ENCODE measurements at regions not wholly inside any gene's neighbourhood (a gene's known extent, or its start where the extent isn't known, plus 50 kb on each side); places are given as distances from the start of the nearest gene placed in this dataset.

GRCh38 chr2:5939553-5939952 lies 247.4 kb downstream of the SOX11 start:
- no peaks in the 10 kb centered on the region for H3K27me3 Mint-ChIP-seq
- H3K36me3 Mint-ChIP-seq (ENCODE audit: low read depth): no peaks in the 10 kb centered on the region
- intact Hi-C loops (cut with micrococcal nuclease): no loop called here
- H3K9me3 Mint-ChIP-seq: peaks cover 3% of the 10 kb centered on the region
- no peak for DNase-seq
- H3K4me1 Mint-ChIP-seq: no peaks in the 10 kb centered on the region
- H3K27ac Mint-ChIP-seq: no peak overlapping the region
- H3K4me3 Mint-ChIP-seq: no peak overlapping the region

DNA sequence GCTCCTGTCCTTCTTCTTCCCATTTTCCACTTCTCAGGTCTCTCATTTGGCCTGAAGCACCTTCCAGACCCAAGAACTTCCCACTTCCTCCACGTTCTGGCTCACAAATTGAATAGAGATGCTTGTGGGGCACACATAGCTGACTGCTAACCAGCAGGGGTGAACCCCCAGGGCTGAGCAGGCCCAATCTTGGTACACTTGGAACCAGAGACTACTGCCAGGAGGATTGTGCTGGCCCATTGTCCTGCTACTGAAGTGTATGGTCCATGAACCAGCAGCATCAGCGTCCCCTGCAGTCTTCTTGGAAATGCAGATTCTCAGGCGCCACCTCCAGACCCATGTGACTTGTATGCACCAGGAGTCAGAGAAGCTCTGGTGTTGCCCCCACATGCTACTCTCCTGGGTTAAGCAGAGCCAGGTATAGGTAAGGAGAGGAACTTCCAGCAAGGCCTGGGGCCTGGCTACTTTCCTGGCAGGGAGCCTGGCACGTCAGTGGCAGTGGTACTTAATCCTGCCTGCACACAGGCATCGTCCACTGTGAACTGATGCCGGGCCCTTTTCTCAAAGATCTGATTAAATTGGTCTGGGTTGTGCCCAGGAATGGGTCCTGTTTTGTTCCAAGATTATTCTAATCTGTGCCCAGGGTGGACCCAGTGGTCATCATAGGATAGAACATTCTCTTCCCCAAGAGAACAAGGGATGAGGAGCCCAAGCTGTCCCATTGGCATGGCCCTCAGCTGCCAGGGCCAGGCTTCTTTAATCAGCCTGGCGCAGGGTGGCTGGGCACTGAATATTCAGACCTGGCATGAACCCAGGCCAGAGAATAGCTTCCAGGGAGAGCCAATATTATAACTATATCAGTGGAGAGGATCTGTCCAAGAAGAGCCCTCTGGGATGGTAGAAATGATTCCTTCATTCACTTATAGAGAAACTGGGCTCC lies 248.7 kb downstream of the SOX11 start:
- DNase-seq: no peak
- intact Hi-C loops (cut with micrococcal nuclease): no loop called here
- no peak overlapping the region for H3K27ac Mint-ChIP-seq
- H3K27me3 Mint-ChIP-seq: no peaks in the 10 kb centered on the region
- no peaks in the 10 kb centered on the region for H3K9me3 Mint-ChIP-seq
- no peaks in the 10 kb centered on the region for H3K36me3 Mint-ChIP-seq (ENCODE audit: low read depth)
- no peak overlapping the region for H3K4me3 Mint-ChIP-seq
- H3K4me1 Mint-ChIP-seq: no peaks in the 10 kb centered on the region

- no peak overlapping the region for H3K4me3 Mint-ChIP-seq
- intact Hi-C loops (cut with micrococcal nuclease): no loop called here
- no peaks in the 10 kb centered on the region for H3K36me3 Mint-ChIP-seq (ENCODE audit: low read depth)
- DNase-seq: no peak
- H3K9me3 Mint-ChIP-seq: no peaks in the 10 kb centered on the region
- no peaks in the 10 kb centered on the region for H3K27me3 Mint-ChIP-seq
- no peaks in the 10 kb centered on the region for H3K4me1 Mint-ChIP-seq
- H3K27ac Mint-ChIP-seq: no peak overlapping the region
These were observed 250.0 kb downstream of the SOX11 start for GRCh38 chr2:5942204-5942603.

- no peak for DNase-seq
- H3K9me3 Mint-ChIP-seq: no peaks in the 10 kb centered on the region
- no peak overlapping the region for H3K27ac Mint-ChIP-seq
These were observed 253.6 kb downstream of the SOX11 start for GRCh38 chr2:5945742-5946141.

GRCh38 chr2:5946225-5947115 lies 254.3 kb downstream of the SOX11 start:
- Mint-ChIP-seq H3K4me3 (no peak overlapping the region), H3K27me3 (no peaks in the 10 kb centered on the region), H3K36me3 (ENCODE audit: low read depth) (no peaks in the 10 kb centered on the region), H3K9me3 (no peaks in the 10 kb centered on the region), H3K27ac (no peak overlapping the region), H3K4me1 (no peaks in the 10 kb centered on the region)
- intact Hi-C loops (cut with micrococcal nuclease): no loop called here
- no peak for DNase-seq

More at GRCh38 chr2:5945742-5946141, 253.6 kb downstream of the SOX11 start:
- no peak overlapping the region for H3K4me3 Mint-ChIP-seq
- H3K4me1 Mint-ChIP-seq: no peaks in the 10 kb centered on the region
- H3K27me3 Mint-ChIP-seq: no peaks in the 10 kb centered on the region
- no peaks in the 10 kb centered on the region for H3K36me3 Mint-ChIP-seq (ENCODE audit: low read depth)
- intact Hi-C loops (cut with micrococcal nuclease): no loop called here

DNA sequence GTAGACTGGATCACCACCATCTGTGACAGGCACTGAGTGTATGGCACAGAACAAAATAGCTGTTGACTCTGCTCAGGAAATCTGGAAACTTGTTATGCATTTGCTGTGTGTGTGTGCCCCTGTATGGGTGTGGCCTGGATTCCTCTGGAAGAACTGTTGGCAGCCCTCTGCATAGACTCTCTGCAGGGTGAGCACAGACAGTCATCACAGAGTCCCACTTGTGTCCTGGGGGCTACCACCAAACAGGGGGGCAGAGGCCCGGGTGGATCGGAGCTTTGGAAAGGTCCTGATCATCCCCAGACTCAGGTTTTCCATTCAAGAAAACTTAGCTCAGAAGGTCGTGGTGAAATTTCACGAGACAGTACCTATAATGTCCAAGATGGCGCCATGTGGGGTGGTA lies 258.6 kb downstream of the SOX11 start:
- DNase-seq: no peak
- intact Hi-C loops (cut with micrococcal nuclease): no loop called here
- Mint-ChIP-seq H3K27ac (no peak overlapping the region), H3K36me3 (ENCODE audit: low read depth) (no peaks in the 10 kb centered on the region), H3K4me3 (no peak overlapping the region), H3K4me1 (no peaks in the 10 kb centered on the region), H3K27me3 (no peaks in the 10 kb centered on the region), H3K9me3 (no peaks in the 10 kb centered on the region)

DNA sequence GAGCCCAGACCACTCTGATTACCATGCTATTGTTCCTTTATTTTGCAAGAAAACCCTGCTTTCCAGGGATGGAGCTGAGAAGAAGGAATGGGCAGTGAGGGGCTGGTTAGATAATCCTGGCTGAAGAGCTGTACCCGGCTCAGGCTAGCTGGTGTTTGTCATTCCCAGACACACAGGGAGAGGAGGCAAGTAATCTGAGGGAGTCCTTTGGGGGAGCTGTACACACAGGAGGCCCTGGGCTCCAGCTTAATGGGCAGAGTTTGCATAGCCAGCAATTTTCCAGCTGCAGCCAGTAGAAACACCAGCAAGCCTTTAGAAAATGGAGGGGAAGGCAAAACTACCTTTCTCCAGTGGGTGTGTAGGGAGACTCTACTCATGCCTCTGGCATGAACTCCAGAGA lies 259.3 kb downstream of the SOX11 start:
- H3K4me3 Mint-ChIP-seq: no peak overlapping the region
- H3K27me3 Mint-ChIP-seq: no peaks in the 10 kb centered on the region
- intact Hi-C loops (cut with micrococcal nuclease): no loop called here
- H3K27ac Mint-ChIP-seq: no peak overlapping the region
- H3K4me1 Mint-ChIP-seq: no peaks in the 10 kb centered on the region
- no peaks in the 10 kb centered on the region for H3K36me3 Mint-ChIP-seq (ENCODE audit: low read depth)
- no peak for DNase-seq
- H3K9me3 Mint-ChIP-seq: no peaks in the 10 kb centered on the region

DNA sequence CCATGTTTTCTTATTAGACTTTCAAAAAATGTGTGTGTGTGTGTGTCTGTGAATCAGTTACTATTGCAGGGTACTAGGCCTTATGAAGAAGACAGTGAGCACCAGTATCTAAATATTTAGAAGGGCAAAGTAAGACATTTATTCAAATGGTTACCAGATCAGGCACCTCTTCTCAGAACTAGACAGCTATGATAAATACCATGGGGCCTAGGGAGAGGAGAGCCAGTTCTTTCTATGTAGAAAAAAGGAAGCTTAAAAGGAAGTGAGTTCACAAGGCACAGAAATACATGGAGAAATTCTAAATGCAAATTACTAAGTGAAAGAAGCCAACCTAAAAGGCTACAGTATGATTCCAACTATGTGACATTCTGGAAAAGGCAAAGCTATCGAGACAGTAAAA lies 261.3 kb downstream of the SOX11 start:
- Mint-ChIP-seq H3K27ac (no peak overlapping the region), H3K9me3 (no peaks in the 10 kb centered on the region), H3K4me3 (no peak overlapping the region), H3K27me3 (no peaks in the 10 kb centered on the region), H3K36me3 (ENCODE audit: low read depth) (no peaks in the 10 kb centered on the region), H3K4me1 (no peaks in the 10 kb centered on the region)
- no peak for DNase-seq
- intact Hi-C loops (cut with micrococcal nuclease): no loop called here

GRCh38 chr2:5954509-5954908 lies 262.3 kb downstream of the SOX11 start:
- Mint-ChIP-seq H3K4me3 (no peak overlapping the region), H3K4me1 (no peaks in the 10 kb centered on the region), H3K27ac (no peak overlapping the region), H3K27me3 (no peaks in the 10 kb centered on the region), H3K36me3 (ENCODE audit: low read depth) (no peaks in the 10 kb centered on the region), H3K9me3 (no peaks in the 10 kb centered on the region)
- intact Hi-C loops (cut with micrococcal nuclease): no loop called here
- no peak for DNase-seq

GRCh38 chr2:5955921-5956320 lies 263.7 kb downstream of the SOX11 start:
- no peaks in the 10 kb centered on the region for H3K9me3 Mint-ChIP-seq
- H3K36me3 Mint-ChIP-seq (ENCODE audit: low read depth): no peaks in the 10 kb centered on the region
- no peak overlapping the region for H3K27ac Mint-ChIP-seq
- DNase-seq: no peak
- H3K4me3 Mint-ChIP-seq: no peak overlapping the region
- no peaks in the 10 kb centered on the region for H3K27me3 Mint-ChIP-seq
- no peaks in the 10 kb centered on the region for H3K4me1 Mint-ChIP-seq
- intact Hi-C loops (cut with micrococcal nuclease): no loop called here

- Mint-ChIP-seq H3K4me1 (no peaks in the 10 kb centered on the region), H3K9me3 (no peaks in the 10 kb centered on the region), H3K4me3 (no peak overlapping the region), H3K27ac (no peak overlapping the region), H3K36me3 (ENCODE audit: low read depth) (no peaks in the 10 kb centered on the region), H3K27me3 (no peaks in the 10 kb centered on the region)
- intact Hi-C loops (cut with micrococcal nuclease): no loop called here
- no peak for DNase-seq
These were observed 267.9 kb downstream of the SOX11 start for GRCh38 chr2:5959836-5960820.

DNA sequence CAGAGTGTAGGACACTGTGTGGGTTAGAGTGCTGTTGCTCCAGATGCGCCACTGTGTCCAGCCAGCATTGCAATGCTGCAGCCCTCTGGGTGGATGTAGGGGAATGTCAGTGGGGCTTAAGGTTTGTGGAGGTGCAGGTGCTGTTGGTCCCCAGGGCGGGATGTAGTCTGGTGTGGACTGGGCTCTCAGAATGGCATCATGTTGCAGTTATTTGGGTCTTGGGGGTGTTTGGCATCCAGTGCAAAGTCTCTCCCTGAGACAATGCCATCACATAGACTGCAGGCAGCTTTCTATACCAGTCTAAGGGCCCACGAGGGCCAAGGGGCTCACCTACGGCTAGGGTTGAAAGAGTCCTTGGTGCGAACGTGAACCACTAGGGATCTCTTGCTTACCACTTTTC lies 275.3 kb downstream of the SOX11 start:
- intact Hi-C loops (cut with micrococcal nuclease): no loop called here
- no peak for DNase-seq
- Mint-ChIP-seq H3K9me3 (no peaks in the 10 kb centered on the region), H3K4me1 (no peaks in the 10 kb centered on the region), H3K27me3 (no peaks in the 10 kb centered on the region), H3K27ac (no peak overlapping the region), H3K36me3 (ENCODE audit: low read depth) (no peaks in the 10 kb centered on the region), H3K4me3 (no peak overlapping the region)

GRCh38 chr2:5969303-5969702 lies 277.1 kb downstream of the SOX11 start:
- DNase-seq: no peak
- Mint-ChIP-seq H3K27me3 (no peaks in the 10 kb centered on the region), H3K4me3 (no peak overlapping the region), H3K36me3 (ENCODE audit: low read depth) (no peaks in the 10 kb centered on the region), H3K27ac (no peak overlapping the region), H3K4me1 (no peaks in the 10 kb centered on the region), H3K9me3 (no peaks in the 10 kb centered on the region)
- intact Hi-C loops (cut with micrococcal nuclease): no loop called here

All from activated CD4-positive, alpha-beta T cell treated with anti-CD3 and anti-CD28 coated beads, Interleukin-2, amount 10 ng/mL, durations not matched to agents 24 days and 14 days (primary cell).